ENCODE measurements at regions not wholly inside any gene's neighbourhood (a gene's known extent, or its start where the extent isn't known, plus 50 kb on each side); places are given as distances from the start of the nearest gene placed in this dataset.
"Not testable (repeated sequence)": the region's sequence is repeated elsewhere in the genome, so short reads cannot be mapped to it uniquely, and the experiment has no call there.

GRCh38 chr7:19899529-19899928 is 126.1 kb upstream of the TMEM196 start:
- H2BK12ac ChIP-seq (ENCODE audit: insufficient read length, low read depth, low read length): no peak overlapping the region
- no peak overlapping the region for H4K8ac ChIP-seq (replicated peaks; ENCODE audit: insufficient read length, low read depth, low read length)
- peaks cover 11% of the 10 kb centered on the region for H3K9me3 ChIP-seq (ENCODE audit: control insufficient read depth, low read depth, low read length)
- no peak overlapping the region for H2BK15ac ChIP-seq (ENCODE audit: low read depth, low read length)
- DNase-seq: no peak
- no peak overlapping the region for H2BK20ac ChIP-seq (ENCODE audit: low read depth, low read length, poor library complexity, severe bottlenecking)
- no peak overlapping the region for H3K4me3 Mint-ChIP-seq
- no peaks in the 10 kb centered on the region for H4K20me1 ChIP-seq (ENCODE audit: control insufficient read depth, insufficient read depth, insufficient read length)
- H3K36me3 Mint-ChIP-seq (ENCODE audit: insufficient read depth in 1 of 3, low read depth in 3 of 3): peaks cover 0 to 34% (median 0%) of the 10 kb centered on the region in 3 experiments; a peak in 2 of 7 replicates
- H3K4ac ChIP-seq (ENCODE audit: low read depth, low read length): no peak overlapping the region
- no peak overlapping the region for H4K91ac ChIP-seq (ENCODE audit: insufficient read length, low read depth, low read length)
- H3K23ac ChIP-seq (ENCODE audit: insufficient read length, low read depth, low read length): no peak overlapping the region
- H2AK5ac ChIP-seq (ENCODE audit: insufficient read length, low read length): no peak overlapping the region
- H3K56ac ChIP-seq (ENCODE audit: insufficient read length, low read depth, low read length): no peak overlapping the region
- no peaks in the 10 kb centered on the region for H3K4me1 ChIP-seq (ENCODE audit: insufficient read depth, low read length)
- H2BK5ac ChIP-seq (ENCODE audit: insufficient read length, low read length): no peak overlapping the region
- no peak overlapping the region for H2BK120ac ChIP-seq (ENCODE audit: low read depth, low read length, poor library complexity, severe bottlenecking)
- no peaks in the 10 kb centered on the region for H3K23me2 ChIP-seq (ENCODE audit: insufficient read length, low read depth, low read length, poor library complexity, severe bottlenecking)
- H3K79me1 ChIP-seq (ENCODE audit: insufficient read depth, low read depth, low read length, poor library complexity, severe bottlenecking): no peaks in the 10 kb centered on the region
- H3K27me3 ChIP-seq (ENCODE audit: insufficient read depth, low read length): no peaks in the 10 kb centered on the region
- no peak overlapping the region for H4K5ac ChIP-seq (ENCODE audit: insufficient read length, low read depth, low read length)
- no peak overlapping the region for H3K27ac Mint-ChIP-seq
- no peak overlapping the region for H3K27ac ChIP-seq (ENCODE audit: insufficient read length, low read depth, low read length)
- no peak overlapping the region for H3K18ac ChIP-seq (ENCODE audit: insufficient read length, low read depth, low read length)
- H3K9me3 Mint-ChIP-seq: peaks cover 18 to 25% of the 10 kb centered on the region in 2 experiments
- no CpG with 5 or more reads among the region's 3 CpGs for WGBS (ENCODE audit: extremely low coverage, insufficient read length, low lambda C conversion rate)
- peaks cover 3% of the 10 kb centered on the region for H3K27me3 Mint-ChIP-seq (ENCODE audit: low read depth)
- H3K14ac ChIP-seq (ENCODE audit: insufficient read depth, low read length): no peak overlapping the region
- no peak overlapping the region for H2AFZ ChIP-seq (ENCODE audit: low read length)
- H3K4me2 ChIP-seq (ENCODE audit: insufficient read depth, insufficient read length, low read length): no peak overlapping the region
- TF ChIP-seq CTCF (conservative IDR thresholded peaks at IDR 0.05): no peak
- no peak overlapping the region for H3K9ac ChIP-seq (ENCODE audit: extremely low read depth, insufficient read length, low read length)
- H3T11ph ChIP-seq (ENCODE audit: low read length): no peak overlapping the region
- H3K4me1 Mint-ChIP-seq: no peaks in the 10 kb centered on the region
- no peaks in the 10 kb centered on the region for H3K79me2 ChIP-seq (ENCODE audit: insufficient read depth, low read length)

GRCh38 chr7:19882893-19883292 is 109.5 kb upstream of the TMEM196 start:
- not testable (repeated sequence) for H3K27me3 ChIP-seq (ENCODE audit: insufficient read depth, low read length); H3K4ac ChIP-seq (ENCODE audit: low read depth, low read length); H3K9me3 ChIP-seq (ENCODE audit: control insufficient read depth, low read depth, low read length); H3K56ac ChIP-seq (ENCODE audit: insufficient read length, low read depth, low read length); H3K23me2 ChIP-seq (ENCODE audit: insufficient read length, low read depth, low read length, poor library complexity, severe bottlenecking); H2BK5ac ChIP-seq (ENCODE audit: insufficient read length, low read length); H3K14ac ChIP-seq (ENCODE audit: insufficient read depth, low read length); DNase-seq; H3K79me1 ChIP-seq (ENCODE audit: insufficient read depth, low read depth, low read length, poor library complexity, severe bottlenecking); H3K4me2 ChIP-seq (ENCODE audit: insufficient read depth, insufficient read length, low read length); H3K27ac Mint-ChIP-seq; H4K91ac ChIP-seq (ENCODE audit: insufficient read length, low read depth, low read length); H2BK12ac ChIP-seq (ENCODE audit: insufficient read length, low read depth, low read length); H2AFZ ChIP-seq (ENCODE audit: low read length); H3K27me3 Mint-ChIP-seq (ENCODE audit: low read depth); H2BK15ac ChIP-seq (ENCODE audit: low read depth, low read length); H2AK5ac ChIP-seq (ENCODE audit: insufficient read length, low read length); H2BK20ac ChIP-seq (ENCODE audit: low read depth, low read length, poor library complexity, severe bottlenecking); H3K4me1 Mint-ChIP-seq; H3T11ph ChIP-seq (ENCODE audit: low read length); H3K4me3 Mint-ChIP-seq; H4K8ac ChIP-seq (replicated peaks; ENCODE audit: insufficient read length, low read depth, low read length); H4K20me1 ChIP-seq (ENCODE audit: control insufficient read depth, insufficient read depth, insufficient read length); H3K9ac ChIP-seq (ENCODE audit: extremely low read depth, insufficient read length, low read length); H3K79me2 ChIP-seq (ENCODE audit: insufficient read depth, low read length); H3K18ac ChIP-seq (ENCODE audit: insufficient read length, low read depth, low read length); H3K27ac ChIP-seq (ENCODE audit: insufficient read length, low read depth, low read length); H2BK120ac ChIP-seq (ENCODE audit: low read depth, low read length, poor library complexity, severe bottlenecking); H3K4me1 ChIP-seq (ENCODE audit: insufficient read depth, low read length); H3K23ac ChIP-seq (ENCODE audit: insufficient read length, low read depth, low read length); H4K5ac ChIP-seq (ENCODE audit: insufficient read length, low read depth, low read length)
- Mint-ChIP-seq H3K9me3 (peaks cover 48 to 50% of the 10 kb centered on the region in 2 experiments), H3K36me3 (ENCODE audit: insufficient read depth in 1 of 3, low read depth in 3 of 3) (peaks cover 6 to 50% (median 12%) of the 10 kb centered on the region in 3 experiments)
- no CpG with 5 or more reads among the region's 11 CpGs for WGBS (ENCODE audit: extremely low coverage, insufficient read length, low lambda C conversion rate)
